ENCODE measurements at regions not wholly inside any gene's neighbourhood (a gene's known extent, or its start where the extent isn't known, plus 50 kb on each side); places are given as distances from the start of the nearest gene placed in this dataset.

- Mint-ChIP-seq H3K36me3 (ENCODE audit: low read depth) (peaks cover 18% of the 10 kb centered on the region), H3K4me3 (ENCODE audit: low read depth) (no peak overlapping the region), H3K27me3 (ENCODE audit: low read depth) (no peaks in the 10 kb centered on the region), H3K9me3 (peaks cover 17% of the 10 kb centered on the region), H3K27ac (no peak overlapping the region), H3K4me1 (ENCODE audit: low read depth) (peaks cover 51% of the 10 kb centered on the region)
- DNase-seq (ENCODE audit: low spot score): no peak
- intact Hi-C loops (cut with micrococcal nuclease): loop anchor here (5.0 kb wide), 2 partner anchors 241 to 259 kb away; no protein-coding TSS in a partner anchor
Measured at GRCh38 chr6:105740946-105741645, 338.2 kb upstream of the PREP start.

GRCh38 chr6:105739764-105740163 lies 336.9 kb upstream of the PREP start:
- DNase-seq (ENCODE audit: low spot score): no peak
- Mint-ChIP-seq H3K27me3 (ENCODE audit: low read depth) (no peaks in the 10 kb centered on the region), H3K9me3 (peaks cover 19% of the 10 kb centered on the region), H3K4me1 (ENCODE audit: low read depth) (peaks cover 41% of the 10 kb centered on the region), H3K4me3 (ENCODE audit: low read depth) (no peak overlapping the region), H3K36me3 (ENCODE audit: low read depth) (peaks cover 18% of the 10 kb centered on the region), H3K27ac (no peak overlapping the region)
- intact Hi-C loops (cut with micrococcal nuclease): loop anchor here (5.0 kb wide), 2 partner anchors 243 to 257 kb away; no protein-coding TSS in a partner anchor

- Mint-ChIP-seq H3K27ac (no peak overlapping the region), H3K4me3 (ENCODE audit: low read depth) (no peak overlapping the region), H3K36me3 (ENCODE audit: low read depth) (peaks cover 18% of the 10 kb centered on the region), H3K27me3 (ENCODE audit: low read depth) (peaks cover 2% of the 10 kb centered on the region), H3K9me3 (peaks cover 22% of the 10 kb centered on the region), H3K4me1 (ENCODE audit: low read depth) (peaks cover 21% of the 10 kb centered on the region)
- intact Hi-C loops (cut with micrococcal nuclease): loop anchor here (5.0 kb wide), 5 partner anchors 164 to 489 kb away; partner anchors contain the start of gene PRDM1
- no peak for DNase-seq (ENCODE audit: low spot score)
Measured at GRCh38 chr6:105733556-105734162, 330.8 kb upstream of the PREP start.

- Mint-ChIP-seq H3K9me3 (no peaks in the 10 kb centered on the region), H3K4me1 (ENCODE audit: low read depth) (peaks cover 16% of the 10 kb centered on the region), H3K27ac (no peak overlapping the region), H3K4me3 (ENCODE audit: low read depth) (no peak overlapping the region), H3K27me3 (ENCODE audit: low read depth) (peaks cover 12% of the 10 kb centered on the region), H3K36me3 (ENCODE audit: low read depth) (peaks cover 3% of the 10 kb centered on the region)
- intact Hi-C loops (cut with micrococcal nuclease): no loop called here
- no peak for DNase-seq (ENCODE audit: low spot score)
Measured at GRCh38 chr6:105728995-105729394, 326.1 kb upstream of the PREP start.

GRCh38 chr6:105726902-105727655 lies 324.2 kb upstream of the PREP start:
- no peak overlapping the region for H3K27ac Mint-ChIP-seq
- intact Hi-C loops (cut with micrococcal nuclease): no loop called here
- H3K4me3 Mint-ChIP-seq (ENCODE audit: low read depth): no peak overlapping the region
- DNase-seq (ENCODE audit: low spot score): no peak
- H3K9me3 Mint-ChIP-seq: no peaks in the 10 kb centered on the region
- H3K36me3 Mint-ChIP-seq (ENCODE audit: low read depth): peaks cover 3% of the 10 kb centered on the region
- H3K4me1 Mint-ChIP-seq (ENCODE audit: low read depth): peaks cover 11% of the 10 kb centered on the region
- H3K27me3 Mint-ChIP-seq (ENCODE audit: low read depth): peaks cover 12% of the 10 kb centered on the region

GRCh38 chr6:105714846-105715245 lies 312.0 kb upstream of the PREP start:
- Mint-ChIP-seq H3K4me1 (ENCODE audit: low read depth) (no peaks in the 10 kb centered on the region), H3K9me3 (peaks cover 44% of the 10 kb centered on the region), H3K36me3 (ENCODE audit: low read depth) (peaks cover 13% of the 10 kb centered on the region), H3K27me3 (ENCODE audit: low read depth) (peaks cover 11% of the 10 kb centered on the region), H3K27ac (no peak overlapping the region), H3K4me3 (ENCODE audit: low read depth) (no peak overlapping the region)
- intact Hi-C loops (cut with micrococcal nuclease): no loop called here
- DNase-seq (ENCODE audit: low spot score): no peak

- Mint-ChIP-seq H3K4me3 (ENCODE audit: low read depth) (no peak overlapping the region), H3K4me1 (ENCODE audit: low read depth) (no peaks in the 10 kb centered on the region), H3K36me3 (ENCODE audit: low read depth) (peaks cover 13% of the 10 kb centered on the region), H3K27me3 (ENCODE audit: low read depth) (peaks cover 11% of the 10 kb centered on the region), H3K27ac (no peak overlapping the region), H3K9me3 (peaks cover 44% of the 10 kb centered on the region)
- intact Hi-C loops (cut with micrococcal nuclease): no loop called here
- no peak for DNase-seq (ENCODE audit: low spot score)
Measured at GRCh38 chr6:105713474-105714118, 310.7 kb upstream of the PREP start.

- peaks cover 1% of the 10 kb centered on the region for H3K4me1 Mint-ChIP-seq (ENCODE audit: low read depth)
- peaks cover 40% of the 10 kb centered on the region for H3K9me3 Mint-ChIP-seq
- H3K27ac Mint-ChIP-seq: no peak overlapping the region
- no peak overlapping the region for H3K4me3 Mint-ChIP-seq (ENCODE audit: low read depth)
- H3K36me3 Mint-ChIP-seq (ENCODE audit: low read depth): peaks cover 11% of the 10 kb centered on the region
- H3K27me3 Mint-ChIP-seq (ENCODE audit: low read depth): peaks cover 6% of the 10 kb centered on the region
- intact Hi-C loops (cut with micrococcal nuclease): no loop called here
- no peak for DNase-seq (ENCODE audit: low spot score)
Measured at GRCh38 chr6:105711216-105711615, 308.3 kb upstream of the PREP start.

- Mint-ChIP-seq H3K27me3 (ENCODE audit: low read depth) (peaks cover 1% of the 10 kb centered on the region), H3K9me3 (peaks cover 15% of the 10 kb centered on the region), H3K4me3 (ENCODE audit: low read depth) (no peak overlapping the region), H3K27ac (no peak overlapping the region), H3K4me1 (ENCODE audit: low read depth) (peaks cover 3% of the 10 kb centered on the region), H3K36me3 (ENCODE audit: low read depth) (no peaks in the 10 kb centered on the region)
- intact Hi-C loops (cut with micrococcal nuclease): no loop called here
- DNase-seq (ENCODE audit: low spot score): no peak
Measured at GRCh38 chr6:105705608-105706007, 302.7 kb upstream of the PREP start.

GRCh38 chr6:105695461-105695860 lies 292.6 kb upstream of the PREP start:
- Mint-ChIP-seq H3K4me1 (ENCODE audit: low read depth) (peaks cover 6% of the 10 kb centered on the region), H3K4me3 (ENCODE audit: low read depth) (no peak overlapping the region), H3K27me3 (ENCODE audit: low read depth) (peaks cover 8% of the 10 kb centered on the region), H3K36me3 (ENCODE audit: low read depth) (no peaks in the 10 kb centered on the region), H3K27ac (no peak overlapping the region), H3K9me3 (peaks cover 8% of the 10 kb centered on the region)
- no peak for DNase-seq (ENCODE audit: low spot score)
- intact Hi-C loops (cut with micrococcal nuclease): no loop called here

- Mint-ChIP-seq H3K9me3 (peaks cover 27% of the 10 kb centered on the region), H3K36me3 (ENCODE audit: low read depth) (peaks cover 9% of the 10 kb centered on the region), H3K4me3 (ENCODE audit: low read depth) (no peak overlapping the region), H3K27ac (no peak overlapping the region), H3K4me1 (ENCODE audit: low read depth) (peaks cover 6% of the 10 kb centered on the region), H3K27me3 (ENCODE audit: low read depth) (peaks cover 6% of the 10 kb centered on the region)
- DNase-seq (ENCODE audit: low spot score): no peak
- intact Hi-C loops (cut with micrococcal nuclease): no loop called here
Measured at GRCh38 chr6:105692613-105693215, 289.8 kb upstream of the PREP start.

- Mint-ChIP-seq H3K27ac (no peak overlapping the region), H3K4me1 (ENCODE audit: low read depth) (peaks cover 6% of the 10 kb centered on the region), H3K27me3 (ENCODE audit: low read depth) (peaks cover 6% of the 10 kb centered on the region), H3K9me3 (peaks cover 34% of the 10 kb centered on the region), H3K36me3 (ENCODE audit: low read depth) (peaks cover 15% of the 10 kb centered on the region), H3K4me3 (ENCODE audit: low read depth) (no peak overlapping the region)
- DNase-seq (ENCODE audit: low spot score): no peak
- intact Hi-C loops (cut with micrococcal nuclease): no loop called here
Measured at GRCh38 chr6:105691971-105692370, 289.1 kb upstream of the PREP start.

Data from activated T-helper 2 cell treated with anti-CD3 and anti-CD28 coated beads, Interferon-gamma antibody, Interleukin-2, Interleukin-4, amounts not matched to agents 10 μg/mL and 5 μg/mL and 100 μg/mL, durations not matched to agents 14 hours and 24 hours and 36 hours (primary cell).